ENCODE measurements at regions not wholly inside any gene's neighbourhood (a gene's known extent, or its start where the extent isn't known, plus 50 kb on each side); places are given as distances from the start of the nearest gene placed in this dataset.
"Not testable (repeated sequence)": the region's sequence is repeated elsewhere in the genome, so short reads cannot be mapped to it uniquely, and the experiment has no call there.

DNA sequence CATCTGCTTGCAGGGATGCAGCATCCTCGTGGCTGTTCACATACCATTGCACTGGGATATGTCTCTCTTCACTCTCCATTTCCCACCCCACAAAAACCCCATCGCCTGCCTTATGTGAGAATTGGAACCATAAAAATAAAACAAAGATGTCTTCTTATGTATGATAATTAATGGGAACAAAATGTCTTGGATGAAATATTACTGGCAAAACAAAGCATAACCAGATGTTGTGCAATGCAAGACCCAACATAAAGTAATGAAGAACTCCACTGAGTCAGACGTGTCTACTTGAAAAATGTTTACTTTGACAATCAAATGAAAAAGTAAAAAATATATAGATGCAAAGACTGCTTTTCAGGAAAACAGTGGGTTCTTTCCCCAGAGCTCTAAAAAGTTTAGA lies 611.3 kb upstream of the SYT4 start:
- no peak for DNase-seq

DNA sequence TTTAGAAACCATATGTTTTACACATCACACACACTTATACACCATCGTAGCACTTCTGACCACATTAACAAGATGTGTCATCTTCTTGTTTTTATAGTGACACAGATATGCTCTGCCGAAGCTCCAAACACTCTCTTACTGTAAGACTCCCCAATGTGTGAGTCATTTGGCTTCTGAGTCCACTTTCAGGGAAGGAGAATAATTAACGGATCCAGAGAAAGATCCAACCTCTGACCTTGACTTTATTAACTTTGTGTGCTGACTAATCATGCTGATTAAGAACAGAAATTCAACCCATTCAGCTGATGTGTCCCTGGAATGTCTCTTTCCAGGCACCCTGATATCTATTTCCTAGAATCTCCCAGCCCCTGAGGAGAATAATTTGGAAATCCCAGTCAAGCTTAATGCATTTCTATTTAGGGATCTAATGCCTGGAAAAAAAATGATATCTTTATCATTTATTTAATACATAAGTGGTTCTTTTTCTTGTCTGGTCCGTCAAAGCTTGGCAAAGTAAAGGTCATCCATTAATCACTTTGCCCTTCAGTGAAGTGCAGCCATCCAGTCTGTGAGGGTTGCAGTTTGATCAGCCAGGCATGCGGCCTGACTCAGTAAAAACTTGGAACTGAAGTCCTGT lies 615.8 kb upstream of the SYT4 start:
- DNase-seq: no peak

DNA sequence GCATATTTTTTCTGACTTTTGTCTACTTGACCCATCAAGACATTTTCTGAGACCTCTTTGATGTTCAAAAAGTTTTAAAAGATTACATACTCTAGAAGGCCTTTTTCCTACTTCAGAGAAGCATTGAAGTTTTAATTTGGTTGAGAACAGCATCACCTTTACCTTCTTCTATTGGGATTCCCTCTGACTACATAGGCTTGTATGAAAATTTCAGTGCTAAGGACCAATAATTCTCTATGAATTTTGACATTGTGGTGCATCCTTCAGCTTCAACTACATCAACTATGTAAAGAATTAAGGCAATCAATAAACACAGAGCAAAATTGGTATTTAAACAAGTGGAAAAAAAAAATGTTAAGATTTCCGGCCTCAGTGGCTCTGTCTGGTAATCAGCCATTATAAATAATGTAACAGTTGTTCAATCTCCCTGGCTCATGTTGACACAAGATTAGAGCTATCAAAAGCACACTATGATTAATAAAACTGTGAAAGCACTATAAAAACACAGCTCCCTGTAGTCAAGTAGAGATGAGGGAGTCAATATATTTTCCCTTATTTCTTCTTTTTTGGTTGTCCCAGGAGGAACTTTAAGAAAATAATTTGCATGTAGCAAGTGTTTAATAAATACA lies 627.0 kb upstream of the SYT4 start:
- no peak for DNase-seq

DNA sequence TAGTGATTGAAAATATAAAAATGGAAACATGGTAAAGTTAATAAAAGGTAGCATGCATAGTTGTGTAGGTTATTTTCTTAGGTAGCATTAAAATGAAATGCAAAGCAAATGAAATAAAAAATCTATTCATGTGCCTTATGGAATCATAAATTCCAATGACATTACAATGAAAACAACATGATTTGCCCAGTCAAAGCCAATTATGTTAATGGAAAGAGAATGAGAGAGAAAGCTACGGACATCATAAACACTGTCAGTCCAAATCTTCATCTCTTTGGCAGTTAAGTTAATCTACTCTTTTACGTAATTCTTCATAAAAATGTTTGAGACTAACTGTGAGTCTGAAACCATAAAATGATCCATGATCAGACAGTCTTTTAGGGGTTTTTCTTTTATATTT lies 636.7 kb upstream of the SYT4 start:
- no peak for DNase-seq

DNA sequence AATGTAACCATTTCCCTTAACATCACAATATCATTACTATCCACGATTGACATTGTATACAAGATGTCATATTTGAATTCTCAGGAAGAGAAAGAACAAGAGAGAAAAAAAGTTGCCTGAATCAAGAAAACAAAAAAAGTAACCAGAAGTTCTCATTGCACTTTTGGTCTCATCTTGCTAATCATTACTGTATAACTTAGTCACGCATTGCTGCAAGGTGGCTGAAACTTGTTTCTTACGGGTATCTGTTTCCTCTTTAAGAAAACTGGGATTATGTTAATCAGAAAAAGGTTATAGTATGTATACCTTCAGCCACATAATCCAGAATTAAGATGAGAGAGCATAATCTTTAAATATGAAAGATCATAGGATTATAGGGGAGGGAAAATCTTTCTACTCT lies 639.7 kb upstream of the SYT4 start:
- no peak for DNase-seq

DNA sequence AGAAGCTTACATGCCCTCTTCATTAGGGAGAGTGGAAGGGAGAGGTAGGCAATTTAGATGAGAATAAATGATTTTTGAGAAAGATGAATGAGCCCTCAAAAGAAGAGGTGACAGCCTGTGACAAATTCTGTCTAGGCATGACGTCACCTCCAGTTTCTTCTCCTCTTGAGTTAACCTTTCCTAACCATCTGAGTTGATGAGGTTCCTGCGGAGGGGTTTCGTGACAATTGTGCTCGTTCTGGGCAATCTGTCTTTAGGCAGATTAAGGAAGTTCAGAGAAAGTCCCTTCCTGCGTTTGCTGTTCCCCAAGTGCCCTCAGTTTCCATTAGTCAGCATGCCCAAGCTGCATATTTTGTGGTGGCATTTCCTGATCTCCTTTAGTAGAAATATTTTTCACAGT lies 640.2 kb upstream of the SYT4 start:
- no peak for DNase-seq

DNA sequence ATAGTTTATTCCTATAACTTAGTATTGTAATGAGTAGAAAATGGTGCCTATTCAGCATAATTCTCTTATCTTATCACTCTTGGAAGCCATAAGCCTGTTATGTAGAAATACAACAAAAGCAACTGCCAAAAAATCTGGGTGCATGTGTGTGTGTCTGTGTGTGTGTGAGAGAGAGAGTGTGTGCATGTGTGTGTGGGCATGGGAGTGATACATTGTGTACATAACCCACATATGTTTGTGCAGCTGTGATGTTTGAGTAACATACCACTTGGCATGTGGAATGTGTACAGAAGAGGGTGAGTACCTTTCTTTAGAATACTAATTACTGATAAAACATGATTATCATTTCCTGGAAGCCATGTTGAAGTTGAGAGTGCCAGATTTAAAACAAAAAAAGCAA lies 642.3 kb upstream of the SYT4 start:
- no peak for DNase-seq

DNA sequence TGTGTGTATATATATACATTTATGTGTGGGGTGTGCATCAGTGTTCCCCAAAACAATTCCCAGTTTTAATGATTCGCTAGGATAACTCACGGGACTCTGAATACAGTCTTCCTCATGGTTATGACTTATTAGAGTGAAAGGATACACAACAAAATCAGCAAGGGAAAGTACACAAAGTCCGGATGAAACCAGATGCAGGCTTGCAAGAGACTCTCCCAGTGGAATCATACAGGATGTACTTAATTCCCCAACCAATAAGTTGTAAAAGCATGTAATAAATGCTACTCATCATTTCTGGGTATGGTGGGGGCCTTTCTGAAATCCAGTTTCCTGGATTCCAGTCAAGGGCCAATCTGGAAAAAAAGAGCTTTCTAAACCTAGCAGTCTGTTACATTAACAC lies 654.1 kb upstream of the SYT4 start:
- DNase-seq: no peak

DNA sequence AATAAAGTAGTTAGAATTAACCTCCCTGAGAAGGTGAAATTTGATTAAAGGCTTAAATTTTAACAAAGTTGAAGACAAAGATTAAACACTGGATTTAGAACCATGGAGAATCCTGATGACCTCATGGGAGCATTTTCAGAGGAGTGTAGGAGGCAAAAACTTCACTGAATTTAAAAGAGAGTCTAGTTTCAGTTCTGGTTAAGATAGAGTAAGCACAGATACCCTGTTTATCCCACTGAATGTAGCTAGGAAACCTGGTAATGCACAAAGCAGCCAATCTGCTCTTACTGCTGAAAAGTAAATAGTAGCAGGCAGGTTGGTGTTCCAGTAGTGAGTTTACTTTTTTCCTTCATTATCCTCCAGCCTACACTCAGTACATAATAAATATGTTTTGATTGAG lies 654.9 kb upstream of the SYT4 start:
- DNase-seq: no peak

DNA sequence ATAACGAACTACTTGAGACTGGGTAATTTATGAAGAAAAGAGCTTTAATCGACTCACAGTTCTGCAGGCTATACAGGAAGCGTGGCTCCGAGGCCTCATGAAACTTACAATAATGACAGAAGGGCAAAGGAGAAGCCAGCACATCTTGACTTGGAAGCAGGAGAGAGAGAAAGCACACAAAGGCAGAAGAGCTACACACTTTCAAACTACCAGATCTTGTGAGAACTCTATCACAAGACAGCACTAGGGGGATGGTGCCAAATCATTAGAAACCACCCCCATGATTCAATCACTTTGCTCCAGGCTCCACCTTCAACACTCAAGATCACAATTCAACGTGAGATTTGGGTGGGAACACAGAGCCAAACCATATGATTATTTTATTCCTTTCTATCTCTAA lies 655.9 kb upstream of the SYT4 start:
- no peak for DNase-seq

DNA sequence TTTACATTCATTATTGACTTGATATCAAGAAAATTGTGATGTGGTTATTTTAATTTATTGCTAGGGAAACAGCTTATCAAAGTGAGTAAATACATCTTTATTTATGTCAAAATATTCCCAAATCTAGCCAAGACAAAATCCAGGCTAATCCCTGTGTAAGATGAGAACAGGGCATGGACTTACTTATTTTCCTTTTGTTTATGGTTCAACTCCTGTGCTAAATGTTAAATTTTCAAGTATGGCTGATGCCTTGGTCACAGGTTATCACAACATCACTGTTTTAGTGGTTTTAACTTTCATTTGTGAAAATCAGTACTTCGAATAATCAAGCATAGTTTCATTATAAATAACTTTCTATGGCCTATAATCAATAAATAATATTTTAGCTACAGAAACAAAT lies 657.0 kb upstream of the SYT4 start:
- no peak for DNase-seq

DNA sequence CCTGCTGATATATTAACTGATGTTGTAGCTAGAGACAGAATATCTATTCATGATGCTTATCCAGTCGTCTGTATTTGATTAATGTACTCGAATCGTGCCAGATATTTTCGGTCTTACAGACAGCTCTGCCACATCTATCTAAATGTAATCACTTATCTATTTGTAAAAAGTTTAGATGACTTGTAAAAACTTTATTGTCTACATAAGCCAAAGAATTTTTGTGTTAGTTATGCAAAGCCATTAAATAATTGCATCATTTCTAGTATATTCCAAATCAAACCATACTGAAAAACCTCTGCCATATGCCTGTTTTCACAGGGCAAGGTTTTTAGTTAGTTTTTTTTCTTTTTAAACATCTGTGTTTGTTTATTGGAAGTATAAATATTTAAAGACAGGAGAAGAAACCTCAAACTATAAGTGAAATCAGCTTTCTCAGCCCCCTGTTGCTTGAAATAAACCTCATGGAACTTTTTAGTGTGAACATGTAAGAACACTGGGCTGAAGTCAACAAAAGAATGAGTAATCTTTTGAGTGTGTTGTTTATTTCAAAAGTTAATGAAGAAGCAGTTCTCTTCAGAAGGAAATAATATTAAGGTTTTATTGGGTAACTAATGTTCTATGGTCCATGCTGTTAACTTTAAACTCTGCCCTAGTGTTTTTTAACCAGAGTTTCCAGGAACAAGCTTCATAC lies 657.6 kb upstream of the SYT4 start:
- DNase-seq: no peak

DNA sequence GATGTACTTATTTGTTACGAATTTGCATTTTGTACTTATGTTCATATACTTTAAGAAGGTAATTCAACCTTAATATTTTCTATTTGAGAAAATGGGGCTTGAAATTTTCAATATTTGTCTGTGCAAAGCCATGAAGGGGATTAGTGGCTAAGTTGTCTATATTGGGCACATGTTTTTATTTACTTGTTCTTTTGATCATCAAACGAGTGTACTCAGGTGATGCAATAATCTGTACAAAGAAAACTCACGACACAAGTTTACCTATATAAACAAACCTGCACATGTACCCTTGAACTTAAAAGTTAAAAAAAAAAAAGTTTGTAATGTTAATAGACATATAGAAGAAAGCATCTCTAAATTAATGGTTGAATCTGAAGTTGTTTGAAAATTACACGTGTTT lies 658.9 kb upstream of the SYT4 start:
- no peak for DNase-seq

DNA sequence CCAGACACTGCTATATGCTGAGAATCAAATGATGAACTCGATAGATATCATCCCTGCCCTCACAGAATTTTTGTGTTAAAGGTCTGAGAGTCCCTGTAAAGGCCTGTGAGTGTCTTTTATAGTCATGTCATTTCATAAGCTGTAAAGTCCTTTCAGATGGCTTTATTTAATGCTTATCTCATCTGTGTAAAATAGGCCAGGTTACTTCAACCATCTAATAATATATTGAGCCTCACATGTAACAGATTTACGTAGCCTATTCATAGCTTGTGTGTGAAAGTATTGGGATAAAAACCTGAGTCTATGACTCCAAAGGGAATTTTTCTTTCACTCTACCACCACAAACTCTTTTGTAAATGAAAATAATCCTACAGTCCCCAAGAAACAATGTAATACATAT lies 672.0 kb upstream of the SYT4 start:
- no peak for DNase-seq

DNA sequence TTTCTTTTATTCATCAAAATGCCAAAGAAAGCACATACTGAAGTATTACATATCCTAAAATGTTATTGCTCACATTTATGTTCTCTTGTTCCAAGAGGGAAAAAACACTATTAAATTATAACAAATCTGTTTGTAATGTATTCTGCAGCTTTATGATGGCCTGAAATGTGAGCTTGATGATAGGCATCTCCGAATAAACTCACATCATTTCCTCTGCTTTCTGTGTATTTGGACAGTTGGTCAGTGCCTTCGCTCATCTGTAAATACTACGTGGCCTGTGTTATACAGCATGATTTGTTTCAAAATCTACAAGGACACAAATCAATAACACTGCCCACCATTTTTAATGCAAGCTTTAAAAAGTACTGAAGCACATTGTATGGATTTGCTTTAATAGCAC lies 672.8 kb upstream of the SYT4 start:
- DNase-seq: no peak

DNA sequence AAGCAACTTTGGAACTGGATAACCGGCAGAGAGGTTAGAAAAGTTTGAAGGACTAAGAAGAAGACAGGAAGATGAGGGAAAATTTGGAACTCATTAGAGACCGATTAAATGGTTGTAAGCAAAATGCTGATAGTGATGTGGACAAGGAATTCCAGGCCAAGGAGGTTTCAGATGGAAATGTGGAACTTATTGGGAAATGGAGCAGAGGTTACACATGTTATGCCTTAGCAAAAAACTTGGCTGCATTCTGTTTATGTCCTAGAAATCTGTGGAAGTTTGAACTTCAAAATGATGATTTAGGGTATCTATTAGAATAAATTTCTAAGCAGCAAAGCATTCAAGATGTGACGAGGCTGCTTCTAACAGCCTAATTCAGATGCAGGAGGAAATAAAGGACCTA lies 675.1 kb upstream of the SYT4 start:
- no peak for DNase-seq

DNA sequence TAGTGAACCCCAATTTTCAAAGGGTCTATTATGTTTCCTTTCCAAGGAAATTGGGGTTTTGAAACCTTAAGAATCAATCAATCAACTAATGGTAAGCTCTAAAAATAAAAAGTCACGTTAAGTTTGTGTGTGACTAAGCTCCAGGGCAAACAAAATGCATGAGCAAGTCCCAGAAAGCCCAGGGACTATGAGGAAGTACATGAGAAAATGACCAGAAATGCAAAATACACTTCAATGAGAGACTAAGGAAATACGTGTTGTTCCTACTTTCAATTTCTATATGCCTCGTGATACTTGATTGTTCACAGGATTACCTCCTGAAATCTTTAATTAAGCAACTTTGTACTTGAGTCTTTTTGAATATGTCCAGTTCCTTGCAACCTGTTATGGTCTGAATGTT lies 684.4 kb upstream of the SYT4 start:
- DNase-seq: no peak

DNA sequence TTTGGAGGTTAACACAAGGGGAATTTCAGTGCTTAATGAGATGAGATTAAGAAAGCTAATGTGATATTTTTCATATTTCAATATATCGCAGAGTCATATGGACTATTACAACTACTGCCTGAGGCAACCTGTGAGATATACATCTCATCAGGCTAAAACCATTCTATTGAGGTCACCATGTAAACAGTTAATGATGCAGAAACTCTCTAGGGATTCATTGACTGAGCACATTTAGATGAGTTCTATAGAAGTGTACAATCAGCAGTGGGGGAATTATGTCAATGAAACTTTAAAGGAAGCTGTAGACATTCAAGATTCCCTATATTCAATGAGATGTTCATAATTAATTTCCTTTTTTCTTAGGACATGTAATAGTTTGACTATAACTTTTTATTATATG lies 687.4 kb upstream of the SYT4 start:
- no peak for DNase-seq

DNA sequence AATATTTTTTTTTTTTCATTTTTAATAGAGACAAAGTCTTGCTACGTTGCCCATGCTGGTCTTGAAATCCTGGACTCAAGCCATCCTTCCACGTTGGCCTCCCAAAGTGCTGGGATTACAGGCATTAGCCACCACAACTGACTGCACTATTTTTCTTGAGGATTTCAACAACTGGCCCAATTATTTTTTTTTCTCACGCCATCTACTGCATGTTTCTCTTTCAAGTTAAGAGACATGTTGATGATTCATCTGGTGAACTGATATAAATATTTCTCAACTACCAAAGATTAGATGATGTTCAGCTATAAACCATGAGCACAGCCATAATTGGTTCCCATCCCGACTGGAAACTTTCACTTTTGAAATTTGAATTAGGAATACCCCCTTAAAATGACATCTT lies 688.4 kb upstream of the SYT4 start:
- DNase-seq: no peak

DNA sequence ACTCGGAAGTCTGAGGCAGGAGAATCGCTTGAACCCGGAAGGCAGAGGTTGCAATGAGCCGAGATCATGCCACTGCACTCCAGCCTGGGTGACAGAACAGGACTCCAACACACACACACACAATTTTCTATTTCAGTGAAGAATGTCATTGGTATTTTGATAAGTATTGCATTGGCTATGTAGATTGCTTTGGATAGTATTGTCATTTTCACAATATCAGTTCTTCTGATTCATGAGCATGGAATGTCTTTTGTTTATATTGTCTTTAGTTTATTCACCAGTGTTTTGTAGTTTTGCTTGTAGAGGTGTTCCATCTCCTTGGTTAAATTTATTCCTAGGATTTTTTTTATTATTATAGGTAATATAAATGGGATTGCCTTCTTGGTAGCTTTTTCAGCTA lies 693.4 kb upstream of the SYT4 start:
- no peak for DNase-seq

DNA sequence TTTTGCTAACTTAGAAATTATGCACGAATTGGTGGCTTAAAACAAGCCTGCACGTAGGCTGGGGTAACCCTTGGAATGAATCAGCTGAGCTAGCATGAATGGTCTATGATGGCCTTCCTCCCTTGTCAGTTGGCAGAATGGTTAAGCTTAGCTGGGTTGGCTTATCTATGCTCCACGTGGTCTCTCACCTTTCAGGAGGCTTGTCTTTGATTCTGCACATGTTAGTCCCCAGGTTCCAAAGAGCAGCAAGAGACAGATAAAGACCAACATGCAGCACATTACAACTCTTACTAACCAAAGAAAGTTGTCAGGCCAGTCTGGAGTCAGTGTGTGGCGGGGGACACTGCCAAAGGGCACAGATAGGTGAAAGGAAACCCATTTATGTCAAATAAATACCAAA lies 700.9 kb upstream of the SYT4 start:
- no peak for DNase-seq

DNA sequence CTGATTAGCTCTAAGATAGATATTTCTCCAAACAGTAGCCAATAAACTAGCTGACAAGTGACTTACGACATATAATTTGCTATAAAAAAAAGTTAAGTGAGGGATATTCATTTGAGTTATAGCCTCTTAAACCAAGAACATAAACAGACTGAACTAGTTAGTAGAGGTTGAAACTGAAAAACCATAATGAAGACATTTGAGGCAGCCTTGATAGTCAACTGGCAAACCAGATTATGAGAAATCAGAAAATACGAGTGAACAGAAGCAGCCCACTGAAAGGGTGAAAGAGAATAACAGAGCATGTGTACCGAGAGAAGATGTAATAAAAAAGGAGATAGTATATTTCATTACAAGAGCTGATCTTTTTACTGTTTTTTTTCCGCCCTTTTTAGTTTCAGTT lies 698.1 kb upstream of the SETBP1 start:
- DNase-seq: no peak

DNA sequence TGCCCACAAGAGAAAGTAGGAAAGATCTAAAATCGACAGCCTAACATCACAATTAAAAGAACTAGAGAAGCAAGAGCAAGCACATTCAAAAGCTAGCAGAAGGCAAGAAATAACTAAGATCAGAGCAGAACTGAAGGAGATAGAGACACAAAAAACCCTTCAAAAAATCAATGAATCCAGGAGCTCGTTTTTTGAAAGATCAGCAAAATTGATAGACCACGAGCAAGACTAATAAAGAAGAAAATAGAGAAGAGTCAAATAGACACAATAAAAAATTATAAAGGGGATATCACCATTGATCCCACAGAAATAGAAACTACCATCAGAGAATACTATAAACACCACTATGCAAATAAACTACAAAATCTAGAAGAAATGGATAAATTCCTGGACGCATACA lies 693.6 kb upstream of the SETBP1 start:
- DNase-seq: not testable (repeated sequence)

DNA sequence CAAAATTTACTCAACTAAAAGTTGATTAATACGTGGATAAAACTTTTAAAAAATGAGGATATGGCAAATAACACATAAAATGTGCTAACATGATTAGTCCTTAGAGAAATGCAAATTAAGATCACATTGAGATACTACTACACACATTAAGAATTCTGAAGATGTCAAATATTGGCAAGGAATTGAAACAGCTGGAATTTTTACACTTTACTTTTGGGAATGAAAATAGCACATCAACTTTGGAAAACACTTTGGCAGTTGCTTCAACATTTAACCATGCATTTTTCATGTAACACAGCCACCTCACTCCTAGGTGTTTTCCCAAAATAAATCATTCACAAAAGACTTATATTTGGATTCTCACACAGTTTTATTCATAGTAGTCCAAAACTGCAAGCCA lies 687.9 kb upstream of the SETBP1 start:
- DNase-seq: no peak

DNA sequence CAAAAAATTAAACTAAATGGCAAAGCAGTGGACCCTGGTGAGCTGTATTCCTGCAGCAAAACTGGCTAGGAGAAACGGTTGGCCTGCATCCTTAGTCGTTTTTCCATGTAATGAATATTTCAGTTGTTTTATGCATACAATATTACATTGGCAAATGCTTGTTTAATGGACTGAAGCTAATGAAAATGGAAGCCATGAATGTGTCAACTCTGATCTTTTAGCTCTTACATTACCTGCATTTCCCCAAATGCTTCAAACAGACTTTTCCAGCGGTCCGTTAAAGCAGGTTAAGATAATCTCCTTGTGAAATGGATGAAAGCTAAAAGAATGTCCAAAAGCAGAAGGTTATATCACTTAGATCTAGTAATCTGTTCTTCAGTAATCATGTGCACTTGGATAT lies 686.3 kb upstream of the SETBP1 start:
- DNase-seq: no peak

All from NCI-H1694 (cell line).